GM12878 (cell line): ENCODE measurements at regions not wholly inside any gene's neighbourhood (a gene's known extent, or its start where the extent isn't known, plus 50 kb on each side); places are given as distances from the start of the nearest gene placed in this dataset.

Experiments used
- ASH2L ChIP-seq: fragments of 300-600, 200-600 bp; sonication (generic); IDR thresholded peaks from 2 replicates; pipeline ENCODE4 v1.6.1; 2017; ENCODE audit warnings: low read depth, mild to moderate bottlenecking, borderline replicate concordance
- ATF7 ChIP-seq: fragments of 450-650 bp; IDR thresholded peaks from 2 replicates; pipeline ENCODE4 v1.6.1; 2016; ENCODE audit warnings: low read depth, mild to moderate bottlenecking
- BHLHE40 ChIP-seq, 2 experiments: fragments of 450-650 bp in 1 of 2; IDR thresholded peaks; 2 replicates each; pipeline ENCODE4 v1.6.1; 2011 to 2017; ENCODE audit warnings: low read depth in 2 of 2, borderline replicate concordance in 1 of 2, improper control_type of control experiment in 1 of 2, low read length in 1 of 2, mild to moderate bottlenecking in 1 of 2
- CBFB ChIP-seq: IDR thresholded peaks from 2 replicates; pipeline ENCODE4 v1.6.1; 2016; ENCODE audit warnings: antibody characterized with exemption, low read depth
- CEBPB ChIP-seq, 2 experiments: fragments of 150-350 bp in 1 of 2; IDR thresholded peaks; 2 replicates each; pipeline ENCODE4 v1.6.1; 2012 to 2014; ENCODE audit warnings: low read depth in 2 of 2, low read length in 2 of 2, borderline replicate concordance in 1 of 2, inconsistent platforms in 1 of 2
- CREM ChIP-seq: IDR thresholded peaks from 2 replicates; pipeline ENCODE4 v1.6.1; 2014; ENCODE audit warnings: antibody characterized with exemption, low read depth
- E2F8 ChIP-seq: fragments of 450-650 bp; IDR thresholded peaks from 2 replicates; pipeline ENCODE4 v1.6.1; 2018; ENCODE audit warnings: mild to moderate bottlenecking, low read depth, moderate library complexity; ENCODE audit not compliant: partially characterized antibody
- EED ChIP-seq: sonication (generic); IDR thresholded peaks from 2 replicates; pipeline ENCODE4 v1.6.1; 2016; ENCODE audit warnings: antibody characterized with exemption, low read depth
- EP300 ChIP-seq, 2 experiments: fragments of 150-350 bp in 1 of 2; IDR thresholded peaks; 2 replicates each; pipeline ENCODE4 v1.6.1; 2011 to 2012; ENCODE audit warnings: low read depth in 2 of 2, low read length in 2 of 2, borderline replicate concordance in 1 of 2, improper control_type of control experiment in 1 of 2, inconsistent platforms in 1 of 2; ENCODE audit not compliant: control insufficient read depth in 1 of 2
- IKZF1 ChIP-seq: fragments of 450-650 bp; conservative IDR thresholded peaks from 2 replicates; pipeline ENCODE4 v1.6.1; 2017; ENCODE audit warnings: antibody characterized with exemption, mild to moderate bottlenecking
- IRF4 ChIP-seq: IDR thresholded peaks from 2 replicates; pipeline ENCODE4 v1.6.1; 2011; ENCODE audit warnings: low read depth, low read length
- KAT2A ChIP-seq: conservative IDR thresholded peaks from 2 replicates; pipeline ENCODE4 v1.6.1; 2011; ENCODE audit warnings: low read depth, low read length; ENCODE audit not compliant: control insufficient read depth
- LARP7 ChIP-seq: fragments of 450-650 bp; IDR thresholded peaks from 2 replicates; pipeline ENCODE4 v1.6.1; 2017; ENCODE audit warnings: mild to moderate bottlenecking
- NBN ChIP-seq: fragments of 450-650 bp; IDR thresholded peaks from 2 replicates; pipeline ENCODE4 v1.6.1; 2016
- NFIC ChIP-seq: IDR thresholded peaks from 2 replicates; pipeline ENCODE4 v1.6.1; 2012; ENCODE audit warnings: low read depth, mild to moderate bottlenecking, inconsistent platforms, low read length, moderate library complexity
- NR2C1 ChIP-seq: fragments of 450-650 bp; IDR thresholded peaks from 2 replicates; pipeline ENCODE4 v1.6.1; 2017; ENCODE audit warnings: antibody characterized with exemption, mild to moderate bottlenecking, moderate library complexity
- RCOR1 ChIP-seq: conservative IDR thresholded peaks from 2 replicates; pipeline ENCODE4 v1.6.1; 2012; ENCODE audit warnings: low read depth, low read length, improper control_type of control experiment
- RUNX3 ChIP-seq: IDR thresholded peaks from 2 replicates; pipeline ENCODE4 v1.6.1; 2012; ENCODE audit warnings: low read length, inconsistent platforms
- TAF1 ChIP-seq: IDR thresholded peaks from 2 replicates; pipeline ENCODE4 v1.6.1; 2011; ENCODE audit warnings: mild to moderate bottlenecking, low read depth, low read length, borderline replicate concordance
- TCF3 ChIP-seq: IDR thresholded peaks from 2 replicates; pipeline ENCODE4 v1.6.1; 2012; ENCODE audit warnings: low read depth, mild to moderate bottlenecking, low read length, borderline replicate concordance; ENCODE audit not compliant: insufficient read depth
- ZNF384 ChIP-seq: IDR thresholded peaks from 2 replicates; pipeline ENCODE4 v1.6.1; 2012; ENCODE audit warnings: low read depth, mild to moderate bottlenecking, low read length, improper control_type of control experiment, borderline replicate concordance

GRCh38 chr7:149620961-149621360 lies 123.4 kb upstream of the ZNF746 start (continued):
- no peak for TF ChIP-seq CEBPB (IDR thresholded peaks at IDR 0.05; ENCODE audit: borderline replicate concordance in 1 of 2, low read depth in 2 of 2, low read length in 2 of 2)
- peak in 1 of 2 experiments; percentile 47; a peak in 1 of 4 replicates for TF ChIP-seq EP300 (IDR thresholded peaks at IDR 0.05; ENCODE audit: borderline replicate concordance in 1 of 2, control insufficient read depth in 1 of 2, low read depth in 2 of 2, low read length in 2 of 2)
- TF ChIP-seq NFIC: 0 out of 2 replicates have a peak, but pooled peaks have one; percentile 31
- no peak for TF ChIP-seq E2F8
- peak; percentile 76; the same call in 1 of the 2 replicates for TF ChIP-seq CBFB
- TF ChIP-seq RCOR1: no peak
- no peak for TF ChIP-seq ZNF384
- peak; percentile 49; the same call in 1 of the 2 replicates for TF ChIP-seq EED
- TF ChIP-seq NBN: 0 out of 2 replicates have a peak, but pooled peaks have one; percentile 32
- no peak for TF ChIP-seq LARP7
- TF ChIP-seq TAF1: no peak
- peak; percentile 72 for TF ChIP-seq IKZF1
- TF ChIP-seq RUNX3: peak; percentile 90
- peak; percentile 70 for TF ChIP-seq ATF7
- TF ChIP-seq NR2C1: no peak
- no peak for TF ChIP-seq KAT2A
- TF ChIP-seq BHLHE40 (IDR thresholded peaks at IDR 0.05; ENCODE audit: borderline replicate concordance in 1 of 2, low read depth in 2 of 2, low read length in 1 of 2): peak; percentile 81 to 93
- TF ChIP-seq ASH2L: no peak
- 0 out of 2 replicates have a peak, but pooled peaks have one; percentile 43 for TF ChIP-seq TCF3
- TF ChIP-seq IRF4: no peak
- TF ChIP-seq CREM: peak; percentile 83
- TF ChIP-seq, all 136 proteins: peak for 26
